ENCODE measurements at regions not wholly inside any gene's neighbourhood (a gene's known extent, or its start where the extent isn't known, plus 50 kb on each side); places are given as distances from the start of the nearest gene placed in this dataset.

DNA sequence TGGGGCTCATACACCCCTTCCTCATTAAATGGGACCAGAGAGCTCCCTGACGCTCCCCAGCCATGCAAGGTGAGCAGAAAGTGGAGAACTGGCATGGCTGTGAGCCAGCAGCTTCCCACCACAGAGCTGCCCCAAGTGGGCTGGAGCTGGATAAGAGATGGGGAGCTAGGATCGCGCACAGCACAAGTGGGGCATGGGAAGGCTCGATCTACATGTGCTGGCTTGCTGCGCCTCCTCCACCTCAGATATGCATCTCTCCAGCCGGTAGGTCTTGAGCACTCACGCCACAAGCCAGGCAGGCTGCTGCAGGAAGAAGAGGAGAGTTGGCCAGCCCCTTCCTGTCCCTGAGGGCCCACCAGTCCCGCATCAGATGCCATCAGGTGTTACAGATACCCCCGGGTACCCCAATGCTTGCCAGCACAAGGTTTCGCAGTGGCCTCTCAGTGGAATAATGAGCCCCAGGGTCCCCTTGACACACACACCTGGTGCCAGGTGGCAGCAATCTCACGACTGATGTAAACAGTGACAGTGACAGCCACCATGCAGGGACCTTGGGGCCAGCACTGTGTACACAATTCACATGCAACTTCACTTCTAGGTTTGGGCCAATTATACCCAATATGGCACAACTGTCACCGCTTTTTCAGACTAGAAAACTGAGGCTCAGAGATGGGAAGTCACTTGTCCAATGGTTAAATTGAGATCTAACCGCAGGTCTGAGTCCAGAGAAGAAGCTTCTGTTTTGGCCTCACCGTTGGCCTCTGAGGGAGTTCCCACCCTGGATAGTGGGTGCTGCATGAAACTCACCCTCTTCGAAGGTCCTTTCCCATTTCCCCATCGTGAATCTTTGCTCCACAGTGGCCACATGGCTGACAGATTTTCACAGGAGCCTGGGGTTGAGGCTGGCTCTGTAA, 79.3 kb downstream of the OAT start:
- TF ChIP-seq, protein P1, sequence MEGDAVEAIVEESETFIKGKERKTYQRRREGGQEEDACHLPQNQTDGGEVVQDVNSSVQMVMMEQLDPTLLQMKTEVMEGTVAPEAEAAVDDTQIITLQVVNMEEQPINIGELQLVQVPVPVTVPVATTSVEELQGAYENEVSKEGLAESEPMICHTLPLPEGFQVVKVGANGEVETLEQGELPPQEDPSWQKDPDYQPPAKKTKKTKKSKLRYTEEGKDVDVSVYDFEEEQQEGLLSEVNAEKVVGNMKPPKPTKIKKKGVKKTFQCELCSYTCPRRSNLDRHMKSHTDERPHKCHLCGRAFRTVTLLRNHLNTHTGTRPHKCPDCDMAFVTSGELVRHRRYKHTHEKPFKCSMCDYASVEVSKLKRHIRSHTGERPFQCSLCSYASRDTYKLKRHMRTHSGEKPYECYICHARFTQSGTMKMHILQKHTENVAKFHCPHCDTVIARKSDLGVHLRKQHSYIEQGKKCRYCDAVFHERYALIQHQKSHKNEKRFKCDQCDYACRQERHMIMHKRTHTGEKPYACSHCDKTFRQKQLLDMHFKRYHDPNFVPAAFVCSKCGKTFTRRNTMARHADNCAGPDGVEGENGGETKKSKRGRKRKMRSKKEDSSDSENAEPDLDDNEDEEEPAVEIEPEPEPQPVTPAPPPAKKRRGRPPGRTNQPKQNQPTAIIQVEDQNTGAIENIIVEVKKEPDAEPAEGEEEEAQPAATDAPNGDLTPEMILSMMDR (IDR thresholded peaks at IDR 0.05), result no peak
- TF ChIP-seq EP300 (IDR thresholded peaks at IDR 0.05), result no peak

Measured in gastroesophageal sphincter (tissue), 3 donors.